Mucosa of descending colon (tissue), 3 donors: ENCODE measurements at regions not wholly inside any gene's neighbourhood (a gene's known extent, or its start where the extent isn't known, plus 50 kb on each side); places are given as distances from the start of the nearest gene placed in this dataset.

Source experiments
- ATAC-seq: fragments of 200-7000 bp; cut with Tn5 transposase; one replicate; pipeline ENCODE4 v1.9.1; 2020; ENCODE audit warnings: mild to moderate bottlenecking, moderate library complexity
- DNase-seq, 3 donors: peaks; one replicate each; pipeline ENCODE4 v3.0.0-alpha.2; 2020
- H3K36me3 ChIP-seq: fragments of 200-600 bp; one replicate; pipeline ENCODE4 v1.8.0; 2021; ENCODE audit warnings: low read depth, mild to moderate bottlenecking
- H3K4me1 ChIP-seq: fragments of 200-600 bp; one replicate; pipeline ENCODE4 v1.8.0; 2021; ENCODE audit warnings: low read depth, mild to moderate bottlenecking
- H3K4me3 ChIP-seq: fragments of 200-600 bp; one replicate; pipeline ENCODE4 v1.8.0; 2021; ENCODE audit warnings: mild to moderate bottlenecking
- H3K9me3 ChIP-seq: fragments of 200-600 bp; one replicate; pipeline ENCODE4 v1.8.0; 2021; ENCODE audit warnings: mild to moderate bottlenecking
- intact Hi-C, 2 donors: fragments of 100-400 bp; cut with DNase I in 1 of 2; cut with micrococcal nuclease in 1 of 2; formaldehyde crosslinking; loops; one replicate each; pipeline versions ENCODE4 v1.11.0 to v1.11.1; 2022; cut with DNase I, micrococcal nuclease
- TF ChIP-seq, protein P1 (sequence below): fragments of 200-600 bp; IDR thresholded peaks from one replicate; pipeline ENCODE4 v1.8.0; 2022; ENCODE audit warnings: antibody characterized with exemption, mild to moderate bottlenecking
- donor health status: DM: no; HTN: no; CAD: no; lungs with moderate emphysema.
- donor health status: DM: no; HTN: no; CAD: no.
- donor health status: DM: no; HTN: yes; CAD: no.

- Histone ChIP-seq H3K4me1 (peaks cover 8% of the 10 kb centered on the region), H3K9me3 (no peaks in the 10 kb centered on the region), H3K36me3 (no peaks in the 10 kb centered on the region), H3K4me3 (no peak overlapping the region)
- DNase-seq, result no peak
- no peak for ATAC-seq
- TF ChIP-seq, protein P1, sequence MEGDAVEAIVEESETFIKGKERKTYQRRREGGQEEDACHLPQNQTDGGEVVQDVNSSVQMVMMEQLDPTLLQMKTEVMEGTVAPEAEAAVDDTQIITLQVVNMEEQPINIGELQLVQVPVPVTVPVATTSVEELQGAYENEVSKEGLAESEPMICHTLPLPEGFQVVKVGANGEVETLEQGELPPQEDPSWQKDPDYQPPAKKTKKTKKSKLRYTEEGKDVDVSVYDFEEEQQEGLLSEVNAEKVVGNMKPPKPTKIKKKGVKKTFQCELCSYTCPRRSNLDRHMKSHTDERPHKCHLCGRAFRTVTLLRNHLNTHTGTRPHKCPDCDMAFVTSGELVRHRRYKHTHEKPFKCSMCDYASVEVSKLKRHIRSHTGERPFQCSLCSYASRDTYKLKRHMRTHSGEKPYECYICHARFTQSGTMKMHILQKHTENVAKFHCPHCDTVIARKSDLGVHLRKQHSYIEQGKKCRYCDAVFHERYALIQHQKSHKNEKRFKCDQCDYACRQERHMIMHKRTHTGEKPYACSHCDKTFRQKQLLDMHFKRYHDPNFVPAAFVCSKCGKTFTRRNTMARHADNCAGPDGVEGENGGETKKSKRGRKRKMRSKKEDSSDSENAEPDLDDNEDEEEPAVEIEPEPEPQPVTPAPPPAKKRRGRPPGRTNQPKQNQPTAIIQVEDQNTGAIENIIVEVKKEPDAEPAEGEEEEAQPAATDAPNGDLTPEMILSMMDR, result no peak
- intact Hi-C loops, result no loop called here
Measured at GRCh38 chr19:33919291-33919690, 122.6 kb downstream of the KCTD15 start.

GRCh38 chr19:33921165-33921564 is 124.5 kb downstream of the KCTD15 start:
- no peaks in the 10 kb centered on the region for H3K9me3 ChIP-seq
- ATAC-seq (no peak), DNase-seq (no peak)
- H3K36me3 ChIP-seq, result no peaks in the 10 kb centered on the region
- intact Hi-C loops, result no loop called here
- no peaks in the 10 kb centered on the region for H3K4me1 ChIP-seq
- TF ChIP-seq, protein P1, result no peak
- no peak overlapping the region for H3K4me3 ChIP-seq

DNA sequence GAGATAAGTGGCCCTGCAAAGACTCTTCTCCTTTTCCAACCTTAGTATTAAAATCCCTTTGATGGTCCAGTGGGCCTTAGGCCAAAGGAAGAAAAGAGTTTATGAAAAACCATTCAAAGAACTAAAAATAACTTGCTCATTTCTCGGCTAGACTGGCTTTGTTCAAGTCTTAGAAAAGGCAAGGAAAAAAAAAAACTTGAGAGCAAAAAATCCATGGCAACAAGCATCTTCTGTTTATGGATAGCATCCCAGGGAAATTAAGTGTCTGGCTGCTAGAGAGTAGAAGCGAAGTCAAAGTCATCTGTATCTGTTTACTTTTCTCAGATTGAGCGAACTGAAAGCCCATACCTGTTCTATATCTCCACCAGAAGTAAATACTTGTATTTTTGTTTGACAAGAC is 129.6 kb downstream of the KCTD15 start:
- no peaks in the 10 kb centered on the region for H3K36me3 ChIP-seq
- no peaks in the 10 kb centered on the region for H3K9me3 ChIP-seq
- ATAC-seq (no peak), DNase-seq (no peak)
- no peak overlapping the region for H3K4me3 ChIP-seq
- H3K4me1 ChIP-seq, result no peaks in the 10 kb centered on the region
- TF ChIP-seq, protein P1, result no peak
- intact Hi-C loops, result no loop called here

DNA sequence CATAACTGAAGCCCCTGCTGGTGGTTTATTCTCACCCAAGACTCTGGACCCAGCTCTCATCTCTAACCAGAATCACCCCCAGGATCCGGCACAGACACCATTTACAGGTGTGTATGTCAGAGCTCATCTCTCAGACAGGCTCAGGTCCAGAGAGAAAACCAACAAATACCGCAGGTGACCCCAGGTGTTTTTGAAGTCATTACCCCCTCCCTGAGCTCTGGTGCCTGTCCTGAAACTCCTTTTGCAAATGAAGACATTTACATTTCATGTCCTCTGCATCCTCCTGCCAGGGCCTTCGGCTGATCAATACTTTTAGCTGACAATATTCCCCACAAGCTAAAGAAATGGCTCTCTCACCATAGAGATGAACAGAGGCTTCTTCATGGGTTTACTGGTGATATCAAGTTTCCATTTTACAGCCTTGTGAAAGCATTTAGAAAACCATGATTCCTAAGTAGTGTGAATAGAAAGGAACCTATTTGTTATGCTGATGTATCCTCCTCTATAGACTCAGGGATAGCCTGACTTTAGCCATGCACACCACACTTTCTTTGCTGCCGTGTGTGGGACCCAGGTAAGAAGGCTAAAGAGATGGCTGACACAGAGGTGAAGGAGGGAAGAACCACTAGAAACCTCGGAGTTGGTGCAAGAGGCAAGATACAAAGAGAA is 131.3 kb downstream of the KCTD15 start:
- TF ChIP-seq, protein P1, result no peak
- no peak for ATAC-seq

DNA sequence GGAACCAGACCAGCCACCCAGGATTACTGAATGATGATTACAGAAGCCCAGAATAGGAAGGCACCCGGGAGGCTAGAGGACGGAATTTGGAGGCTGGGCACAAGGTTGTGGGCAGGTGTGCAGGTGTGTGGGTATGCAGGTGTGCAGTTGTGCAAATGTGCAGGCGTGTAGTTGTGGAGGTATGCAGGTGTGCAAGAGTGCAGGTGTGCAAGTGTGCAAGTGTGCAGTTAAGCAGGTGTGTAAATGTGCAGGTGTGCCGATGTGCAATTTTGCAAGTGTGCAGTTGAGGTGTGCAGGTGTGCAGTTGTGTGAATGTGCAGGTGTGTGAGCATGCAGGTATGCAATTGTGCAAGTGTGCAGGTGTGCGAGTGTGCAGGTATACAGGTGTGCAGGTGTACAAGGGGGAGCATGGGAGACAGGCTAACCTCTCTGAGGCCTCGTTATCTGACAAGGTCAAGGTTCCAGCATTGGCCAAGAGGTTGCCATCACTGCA is 131.8 kb downstream of the KCTD15 start:
- DNase-seq (no peak), ATAC-seq (no peak)
- TF ChIP-seq, protein P1, result no peak
- Histone ChIP-seq H3K36me3 (no peaks in the 10 kb centered on the region), H3K4me3 (no peak overlapping the region), H3K9me3 (no peaks in the 10 kb centered on the region), H3K4me1 (no peaks in the 10 kb centered on the region)
- intact Hi-C loops, result no loop called here

More for the DNA sequence above, 131.3 kb downstream of the KCTD15 start:
- no peaks in the 10 kb centered on the region for H3K4me1 ChIP-seq
- H3K9me3 ChIP-seq, result no peaks in the 10 kb centered on the region
- no peaks in the 10 kb centered on the region for H3K36me3 ChIP-seq
- intact Hi-C loops, result no loop called here
- H3K4me3 ChIP-seq, result no peak overlapping the region
- no peak for DNase-seq
